ENCODE measurements at regions not wholly inside any gene's neighbourhood (a gene's known extent, or its start where the extent isn't known, plus 50 kb on each side); places are given as distances from the start of the nearest gene placed in this dataset.

DNA sequence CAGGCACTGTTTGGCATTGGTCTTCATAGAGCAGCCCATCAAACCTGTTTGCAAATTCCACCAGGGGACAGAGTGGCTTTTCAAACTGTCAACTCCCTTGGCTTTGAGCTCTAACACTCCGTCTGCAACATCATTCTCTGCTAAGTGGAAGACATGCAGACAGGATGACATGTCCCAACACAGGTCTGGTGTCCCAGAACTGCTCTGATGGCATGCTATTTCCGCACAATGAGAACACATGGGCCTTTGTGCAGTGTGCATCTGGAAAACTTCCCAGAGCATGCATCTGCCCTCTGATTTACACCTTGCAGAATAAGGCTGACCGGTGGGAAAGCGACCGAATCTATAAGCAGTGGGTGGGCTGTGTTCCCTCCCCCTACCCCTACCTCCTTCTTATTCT is 212.8 kb upstream of the GYPA start:
- TF ChIP-seq, protein P1, sequence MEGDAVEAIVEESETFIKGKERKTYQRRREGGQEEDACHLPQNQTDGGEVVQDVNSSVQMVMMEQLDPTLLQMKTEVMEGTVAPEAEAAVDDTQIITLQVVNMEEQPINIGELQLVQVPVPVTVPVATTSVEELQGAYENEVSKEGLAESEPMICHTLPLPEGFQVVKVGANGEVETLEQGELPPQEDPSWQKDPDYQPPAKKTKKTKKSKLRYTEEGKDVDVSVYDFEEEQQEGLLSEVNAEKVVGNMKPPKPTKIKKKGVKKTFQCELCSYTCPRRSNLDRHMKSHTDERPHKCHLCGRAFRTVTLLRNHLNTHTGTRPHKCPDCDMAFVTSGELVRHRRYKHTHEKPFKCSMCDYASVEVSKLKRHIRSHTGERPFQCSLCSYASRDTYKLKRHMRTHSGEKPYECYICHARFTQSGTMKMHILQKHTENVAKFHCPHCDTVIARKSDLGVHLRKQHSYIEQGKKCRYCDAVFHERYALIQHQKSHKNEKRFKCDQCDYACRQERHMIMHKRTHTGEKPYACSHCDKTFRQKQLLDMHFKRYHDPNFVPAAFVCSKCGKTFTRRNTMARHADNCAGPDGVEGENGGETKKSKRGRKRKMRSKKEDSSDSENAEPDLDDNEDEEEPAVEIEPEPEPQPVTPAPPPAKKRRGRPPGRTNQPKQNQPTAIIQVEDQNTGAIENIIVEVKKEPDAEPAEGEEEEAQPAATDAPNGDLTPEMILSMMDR (IDR thresholded peaks at IDR 0.05) = no peak
- TF ChIP-seq POLR2A (IDR thresholded peaks at IDR 0.05) (no peak), POLR2AphosphoS5 (IDR thresholded peaks at IDR 0.05) (no peak), EP300 (IDR thresholded peaks at IDR 0.05) (no peak)

Data from upper lobe of left lung (tissue), 4 donors.